Stimulated activated CD4-positive, alpha-beta T cell treated with anti-CD3 and anti-CD28 coated beads, Interleukin-12 subunit alpha, Interleukin-12 subunit beta, amount 100 ng/mL, for 4 hours (primary cell): ENCODE measurements at regions not wholly inside any gene's neighbourhood (a gene's known extent, or its start where the extent isn't known, plus 50 kb on each side); places are given as distances from the start of the nearest gene placed in this dataset.
"Not testable (repeated sequence)": the region's sequence is repeated elsewhere in the genome, so short reads cannot be mapped to it uniquely, and the experiment has no call there.

Experiments used
- DNase-seq: peaks from one replicate; pipeline ENCODE4 v3.0.0-alpha.2; 2020

DNA sequence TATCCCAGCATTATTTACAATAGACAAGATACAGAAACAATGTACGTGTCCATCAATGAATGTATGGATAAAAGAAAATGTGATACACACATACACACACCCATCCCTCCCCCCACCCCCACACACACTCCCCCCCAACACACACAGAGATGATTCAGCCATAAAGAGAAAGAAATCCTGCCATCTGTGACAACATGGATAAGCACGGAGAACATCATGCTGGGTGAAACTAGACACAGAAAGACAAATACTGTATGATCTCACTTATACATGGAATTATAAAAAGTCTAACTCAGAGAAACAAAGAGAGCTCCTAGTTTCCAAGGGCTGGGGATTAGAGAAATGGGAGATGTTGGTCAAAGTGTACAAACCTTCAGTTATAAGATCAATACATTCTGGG is 104.8 kb upstream of the LY86 start:
- DNase-seq = no peak

DNA sequence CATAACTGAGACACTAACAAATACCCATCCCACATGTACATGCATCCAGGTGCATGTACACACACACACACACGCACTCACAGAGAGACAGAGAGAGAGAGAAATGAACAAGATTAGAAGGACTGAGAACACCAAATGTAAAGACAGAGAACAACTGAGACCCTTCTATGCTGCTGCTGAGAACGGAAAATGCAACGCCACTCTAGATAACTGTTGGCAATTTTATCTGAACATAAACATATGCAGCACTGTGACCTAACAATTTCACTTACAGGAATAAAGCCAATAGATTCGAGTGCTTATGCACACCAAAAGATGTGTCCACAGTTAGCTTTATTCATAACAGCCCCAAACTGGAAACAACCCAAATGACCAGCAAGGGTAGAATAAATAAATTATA is 103.8 kb upstream of the LY86 start:
- DNase-seq = no peak

DNA sequence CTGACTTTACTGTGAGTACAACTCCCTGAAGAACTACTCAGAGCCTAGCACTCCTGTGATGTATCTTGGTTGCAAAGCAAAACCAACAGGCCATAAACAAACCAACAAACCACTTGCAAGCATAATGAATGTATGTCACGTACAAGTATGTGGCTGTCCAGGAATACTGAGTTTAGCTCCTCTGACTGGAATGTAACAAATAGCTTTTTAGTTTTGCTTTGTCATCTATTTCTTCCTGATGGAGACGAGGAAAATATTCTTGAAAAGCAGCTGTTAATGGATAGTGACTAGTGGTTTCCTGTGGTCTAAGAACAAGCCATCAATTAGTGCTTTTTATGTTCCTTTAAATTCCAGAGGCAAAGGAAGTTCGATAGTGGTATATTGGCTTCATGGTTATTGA is 101.9 kb upstream of the LY86 start:
- no peak for DNase-seq

GRCh38 chr6:6491761-6492160 is 96.8 kb upstream of the LY86 start:
- DNase-seq = no peak

DNA sequence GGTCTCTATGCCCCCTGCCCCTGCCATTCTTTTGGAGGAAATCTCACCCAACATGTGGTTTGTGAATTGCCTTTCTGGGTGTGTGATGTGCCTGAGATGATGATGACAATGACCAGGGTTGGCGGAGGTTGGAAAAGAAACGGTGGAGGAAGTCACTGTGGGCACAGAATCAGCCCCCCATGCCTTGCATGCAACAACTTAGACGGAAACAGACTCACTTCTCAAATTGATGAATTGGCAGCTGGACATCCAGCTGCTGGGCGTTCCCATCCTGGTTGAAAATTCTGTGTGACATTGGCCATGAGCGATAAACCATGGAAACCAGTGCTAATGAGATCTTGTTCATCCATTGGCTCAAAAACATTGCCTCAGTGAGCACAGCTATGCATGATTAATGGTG is 95.8 kb upstream of the LY86 start:
- DNase-seq = no peak

DNA sequence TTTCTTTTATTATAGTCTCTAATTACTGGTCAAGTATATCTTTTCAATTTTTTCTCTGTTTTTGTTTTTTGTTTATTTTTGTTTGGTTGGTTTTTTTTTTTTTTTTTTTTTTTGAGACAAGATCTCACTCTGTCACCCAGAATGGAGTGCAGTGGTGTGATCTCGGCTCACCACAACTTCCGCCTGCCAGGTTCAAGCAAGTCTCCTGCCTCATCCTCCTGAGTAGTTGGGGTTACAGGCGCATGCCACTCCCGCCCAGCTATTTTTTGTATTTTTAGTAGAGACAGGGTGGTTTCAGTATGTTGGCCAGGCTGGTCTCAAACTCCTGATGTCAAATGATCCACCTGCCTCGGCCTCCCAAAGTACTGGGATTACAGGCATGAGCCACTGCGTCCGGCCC is 94.4 kb upstream of the LY86 start:
- not testable (repeated sequence) for DNase-seq

DNA sequence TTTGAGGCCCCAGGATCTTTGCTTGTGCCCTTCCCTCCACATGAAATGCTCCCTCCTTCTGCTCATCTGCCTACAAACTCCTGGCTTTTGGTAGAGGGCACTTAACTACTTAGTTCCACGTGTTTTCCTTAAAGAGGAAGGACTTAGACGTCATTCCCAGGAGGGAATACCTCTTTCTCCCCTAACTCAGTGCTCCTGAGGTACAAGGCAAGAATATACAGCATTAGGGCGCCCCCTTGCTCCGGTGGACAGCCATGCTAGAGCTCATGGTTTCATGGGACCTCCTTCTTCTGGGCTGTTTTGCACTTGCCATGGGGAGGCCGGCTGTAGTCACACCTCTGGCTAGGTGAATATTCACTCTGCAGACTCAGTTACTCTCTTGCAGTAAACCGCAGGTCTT is 93.8 kb upstream of the LY86 start:
- no peak for DNase-seq

GRCh38 chr6:6495851-6496250 is 92.7 kb upstream of the LY86 start:
- no peak for DNase-seq

DNA sequence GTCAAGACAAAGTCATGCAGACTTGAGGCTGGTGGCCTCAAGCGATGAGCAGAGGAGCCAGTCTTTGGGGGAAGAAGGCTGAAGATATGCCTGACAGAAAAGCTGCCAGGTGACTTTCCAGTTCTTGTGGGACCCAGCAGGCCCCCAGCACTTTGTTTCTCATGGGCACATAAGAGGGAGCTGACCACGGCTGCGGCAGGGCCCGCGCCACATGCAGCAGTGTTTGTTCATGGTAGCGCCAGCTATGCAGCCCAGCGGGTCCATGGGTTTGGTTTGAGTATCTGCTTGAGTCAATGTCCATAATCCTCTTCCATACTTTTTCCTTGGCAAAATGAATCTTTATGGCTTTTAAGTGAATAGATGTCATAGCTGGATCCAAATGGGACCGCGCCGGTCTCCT is 91.0 kb upstream of the LY86 start:
- DNase-seq = no peak

GRCh38 chr6:6497976-6498375 is 90.5 kb upstream of the LY86 start:
- DNase-seq = no peak

GRCh38 chr6:6503191-6503590 is 85.3 kb upstream of the LY86 start:
- DNase-seq = no peak

GRCh38 chr6:6505111-6505510 is 83.4 kb upstream of the LY86 start:
- DNase-seq = no peak

- no peak for DNase-seq
These were observed 79.9 kb upstream of the LY86 start for GRCh38 chr6:6508643-6509042.

- no peak for DNase-seq
These were observed 79.2 kb upstream of the LY86 start for GRCh38 chr6:6509284-6509683.

GRCh38 chr6:6512711-6513110 is 75.8 kb upstream of the LY86 start:
- no peak for DNase-seq

DNA sequence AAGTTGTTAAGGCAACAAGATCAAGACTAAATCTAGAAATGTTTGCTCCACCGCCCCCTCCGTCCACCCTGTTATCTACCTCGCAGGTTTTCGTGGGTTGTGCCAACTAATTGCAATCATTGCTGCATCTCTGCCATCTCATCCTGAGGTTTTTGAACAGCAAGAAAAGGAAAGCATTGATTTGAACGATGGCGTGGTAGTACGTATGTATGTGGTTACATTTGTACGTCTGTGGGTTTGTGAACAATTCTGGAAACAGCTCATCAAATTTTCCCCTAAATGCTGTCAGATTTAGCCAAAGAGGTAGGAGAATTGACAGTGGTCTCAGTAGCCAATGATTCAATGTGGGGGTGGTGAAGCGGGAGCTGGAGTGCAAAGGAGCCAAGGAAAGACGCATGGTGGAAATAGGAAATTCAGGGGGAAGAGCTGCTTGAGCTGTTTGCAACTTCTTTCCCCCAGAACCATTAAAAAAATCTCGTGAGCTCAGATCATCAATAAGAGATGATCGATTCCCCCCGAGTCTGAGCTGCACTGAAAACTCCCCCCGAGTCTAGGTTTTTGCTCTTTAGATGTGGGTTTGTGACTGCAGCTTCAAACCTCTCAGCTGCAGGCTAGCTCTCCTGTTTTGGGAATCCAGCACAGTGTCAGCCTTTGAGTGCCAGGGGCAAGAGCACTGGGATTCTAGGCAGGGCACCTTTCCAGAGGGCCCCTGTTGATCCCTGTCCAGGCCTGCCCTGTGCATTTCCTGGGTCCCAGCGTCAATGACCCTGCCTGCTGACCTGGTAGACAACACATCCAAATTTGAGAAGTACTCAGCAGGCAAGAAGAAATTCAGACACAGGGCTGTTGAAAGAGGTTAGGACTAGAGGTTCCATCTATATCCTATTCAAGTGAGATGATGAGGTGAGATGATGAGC is 72.6 kb upstream of the LY86 start:
- DNase-seq = peak; percentile 24

- no peak for DNase-seq
These were observed 71.7 kb upstream of the LY86 start for GRCh38 chr6:6516666-6517458.

DNA sequence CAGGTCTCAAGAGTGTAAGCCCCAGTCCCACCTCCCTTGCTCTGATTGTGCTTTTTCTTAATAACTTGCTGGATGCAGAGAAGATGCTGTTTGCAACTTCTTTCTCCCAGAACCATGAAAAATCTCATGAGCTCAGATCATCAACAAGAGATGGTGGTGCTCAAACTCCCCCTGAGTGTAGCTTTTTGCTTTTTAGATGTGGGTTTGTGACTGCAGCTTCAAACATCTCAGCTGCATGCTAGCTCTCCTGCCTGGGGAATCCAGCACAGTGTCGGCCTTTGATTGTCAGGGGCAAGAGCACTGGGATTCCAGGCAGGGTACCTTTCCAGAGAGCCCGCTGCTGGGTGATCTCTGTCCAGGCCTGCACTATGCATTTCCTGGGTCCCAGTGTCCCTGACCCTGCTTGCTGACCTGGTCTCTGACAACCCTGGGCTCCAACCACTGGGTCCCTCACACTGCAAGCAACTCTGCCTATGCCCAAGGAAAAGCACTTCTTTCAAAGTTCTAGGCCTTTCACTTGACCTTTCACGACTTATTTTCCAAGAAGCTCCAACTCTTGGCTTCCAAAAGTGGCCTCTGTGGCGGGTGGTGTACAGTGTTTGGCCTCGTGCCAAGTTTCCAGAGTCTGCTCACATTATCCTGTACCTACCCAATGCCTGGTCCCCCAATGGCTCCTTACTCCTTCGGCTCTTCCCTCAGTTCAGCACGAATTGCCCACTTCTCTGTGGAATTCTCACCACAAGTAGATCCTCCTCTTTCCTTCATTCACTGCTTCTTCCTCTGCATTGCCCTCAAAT is 69.7 kb upstream of the LY86 start:
- DNase-seq = no peak

DNA sequence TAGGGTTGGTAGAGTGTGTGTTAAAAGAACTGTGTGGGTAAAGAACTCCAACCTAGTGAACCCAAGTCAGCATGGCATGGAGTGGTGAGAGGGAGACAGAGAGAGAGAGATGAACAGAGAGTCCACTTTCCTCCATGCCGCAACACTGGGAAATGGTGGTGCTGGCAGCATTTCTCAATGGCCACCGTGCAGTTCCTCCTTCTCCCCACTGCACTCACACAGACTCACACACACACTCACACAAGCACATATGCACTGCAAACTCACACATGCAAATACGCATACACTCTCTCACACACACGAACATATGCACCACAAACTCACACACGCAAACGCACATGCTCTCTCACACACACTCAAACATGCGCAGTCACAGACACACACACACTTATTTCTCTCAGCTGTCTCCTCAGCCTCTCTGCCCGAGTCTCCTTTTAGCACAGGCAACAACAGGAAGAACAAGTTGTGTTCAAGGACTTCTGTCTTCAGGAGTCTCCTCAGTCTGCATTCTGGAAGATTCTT is 66.5 kb upstream of the LY86 start:
- DNase-seq = no peak

GRCh38 chr6:6522709-6523108 is 65.8 kb upstream of the LY86 start:
- DNase-seq = no peak

DNA sequence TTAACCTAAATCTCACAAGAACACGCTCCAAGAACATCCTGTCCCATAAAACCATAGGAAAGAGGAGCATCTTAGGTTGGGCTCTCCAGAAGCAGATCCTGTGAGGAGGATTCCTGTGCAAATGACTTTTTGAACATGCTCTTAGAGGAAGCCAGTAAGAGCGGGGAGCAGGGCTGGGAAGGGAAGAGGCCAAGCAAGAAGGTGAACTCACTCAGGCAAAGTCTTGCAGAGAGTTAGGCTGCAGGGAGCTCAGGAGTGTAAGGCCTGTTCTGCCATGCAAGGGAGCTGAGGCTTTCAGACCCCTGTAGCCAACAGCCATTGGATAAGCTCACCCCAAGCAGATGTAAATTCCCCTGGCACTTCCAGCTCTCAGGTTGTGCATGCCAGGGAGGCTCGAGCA is 63.6 kb upstream of the LY86 start:
- no peak for DNase-seq

- DNase-seq = no peak
These were observed 62.6 kb upstream of the LY86 start for GRCh38 chr6:6525933-6526332.

GRCh38 chr6:6529275-6529674 is 59.2 kb upstream of the LY86 start:
- no peak for DNase-seq
